A673 (cell line): ENCODE measurements at regions not wholly inside any gene's neighbourhood (a gene's known extent, or its start where the extent isn't known, plus 50 kb on each side); places are given as distances from the start of the nearest gene placed in this dataset.

Experiments
- BruUV-seq: library from RNA; stranded (reverse); fragments of 400-500 nt; replicated peaks from 2 replicates; lab custom pipeline; 2021; lab: Mats Ljungman, UMichigan
- CTCF ChIA-PET: fragments of 300-600 bp; sonication (Branson Sonifier 250); formaldehyde crosslinking; loops from one replicate; lab custom pipeline; 2022; ENCODE audit warnings: antibody characterized with exemption; lab: Charles Lee
- POLR2A ChIA-PET: fragments of 300-600 bp; sonication (Branson Sonifier 250); formaldehyde crosslinking; loops from one replicate; lab custom pipeline; 2022; ENCODE audit warnings: antibody characterized with exemption; ENCODE audit not compliant: low non-redundant PET; lab: Charles Lee
- DNase-seq: peaks from one replicate; pipeline ENCODE4 v3.0.0-alpha.2; 2015; ENCODE audit warnings: low spot score
- H3K27ac ChIP-seq: fragments of 200-600 bp; sonication (generic); 2 replicates; pipeline ENCODE4 v1.5.1; 2016; ENCODE audit warnings: mixed run types, low read depth, mild to moderate bottlenecking, mixed read lengths, antibody characterized with exemption, low read length; ENCODE audit not compliant: poor library complexity, severe bottlenecking
- H3K27me3 ChIP-seq: fragments of 200-600 bp; sonication (generic); replicated peaks from 2 replicates; pipeline ENCODE4 v1.6.1; 2017; ENCODE audit warnings: mixed run types, low read depth, mild to moderate bottlenecking, mixed read lengths, antibody characterized with exemption, low read length; ENCODE audit not compliant: insufficient read depth, poor library complexity
- H3K36me3 ChIP-seq: fragments of 200-600 bp; sonication (generic); 2 replicates; pipeline ENCODE4 v1.6.1; 2016; ENCODE audit warnings: mixed run types, mild to moderate bottlenecking, mixed read lengths, antibody characterized with exemption, low read length; ENCODE audit not compliant: insufficient read depth, poor library complexity, severe bottlenecking
- H3K4me1 ChIP-seq: fragments of 200-600 bp; sonication (generic); 2 replicates; pipeline ENCODE4 v1.6.1; 2017; ENCODE audit warnings: mixed run types, mild to moderate bottlenecking, mixed read lengths, antibody characterized with exemption, low read length; ENCODE audit not compliant: insufficient read depth, poor library complexity, severe bottlenecking
- H3K4me3 ChIP-seq: fragments of 200-600 bp; sonication (generic); 2 replicates; pipeline ENCODE4 v1.5.1; 2016; ENCODE audit warnings: low read depth, mixed run types, mild to moderate bottlenecking, mixed read lengths, low read length; ENCODE audit not compliant: poor library complexity, severe bottlenecking
- H3K9me3 ChIP-seq: fragments of 200-600 bp; sonication (generic); 2 replicates; pipeline ENCODE4 v1.6.1; 2016; ENCODE audit warnings: mixed run types, low read depth, mild to moderate bottlenecking, mixed read lengths, antibody characterized with exemption, low read length; ENCODE audit not compliant: poor library complexity, severe bottlenecking
- CTCF ChIP-seq: fragments of 300-800, 200-600 bp; sonication (generic); conservative IDR thresholded peaks from 2 replicates; pipeline ENCODE4 v1.5.1; 2017; ENCODE audit warnings: low read depth, mild to moderate bottlenecking, antibody characterized with exemption, low read length, moderate library complexity, mixed read lengths
- EZH2 ChIP-seq: fragments of 200-600 bp; sonication (generic); IDR thresholded peaks from 2 replicates; pipeline ENCODE4 v1.6.1; 2017; ENCODE audit warnings: borderline replicate concordance, low read depth, mild to moderate bottlenecking, mixed read lengths, antibody characterized with exemption, low read length; ENCODE audit not compliant: poor library complexity, severe bottlenecking
- intact Hi-C: fragments of 100-400 bp; cut with micrococcal nuclease; formaldehyde crosslinking; loops from one replicate; pipeline ENCODE4 v1.10.0; 2022; ENCODE audit not compliant: unreplicated experiment

- peaks cover 8% of the 10 kb centered on the region for H3K9me3 ChIP-seq
- H3K4me3 ChIP-seq: no peak overlapping the region
- TF ChIP-seq CTCF (no peak), EZH2 (no peak)
- CTCF ChIA-PET: no interaction called here
- POLR2A ChIA-PET: no interaction called here
- no peaks in the 10 kb centered on the region for H3K4me1 ChIP-seq
- no peaks in the 10 kb centered on the region for H3K36me3 ChIP-seq
- no peak for DNase-seq
- no TSS peak for BruUV-seq
- no peak overlapping the region for H3K27ac ChIP-seq
- intact Hi-C loops: no loop called here
- H3K27me3 ChIP-seq: no peaks in the 10 kb centered on the region
Observed at GRCh38 chr5:9924614-9925013, 294.5 kb upstream of the TAS2R1 start.

GRCh38 chr5:9922719-9923118, 292.6 kb upstream of the TAS2R1 start:
- ChIA-PET CTCF (no interaction called here), POLR2A (no interaction called here)
- Histone ChIP-seq H3K36me3 (no peaks in the 10 kb centered on the region), H3K4me3 (no peak overlapping the region), H3K4me1 (no peaks in the 10 kb centered on the region), H3K27me3 (no peaks in the 10 kb centered on the region), H3K27ac (no peak overlapping the region), H3K9me3 (peaks cover 8% of the 10 kb centered on the region)
- BruUV-seq: no TSS peak
- intact Hi-C loops: no loop called here
- no peak for DNase-seq
- TF ChIP-seq EZH2: no peak
- TF ChIP-seq CTCF: peak; percentile 45; the same call in 1 of the 2 replicates

GRCh38 chr5:9920697-9921096, 290.5 kb upstream of the TAS2R1 start:
- CTCF ChIA-PET: no interaction called here
- intact Hi-C loops: no loop called here
- H3K27ac ChIP-seq: no peak overlapping the region
- no peaks in the 10 kb centered on the region for H3K4me1 ChIP-seq
- H3K4me3 ChIP-seq: no peak overlapping the region
- no TSS peak for BruUV-seq
- no peak for DNase-seq
- no peaks in the 10 kb centered on the region for H3K27me3 ChIP-seq
- POLR2A ChIA-PET: no interaction called here
- peaks cover 8% of the 10 kb centered on the region for H3K9me3 ChIP-seq
- no peaks in the 10 kb centered on the region for H3K36me3 ChIP-seq
- TF ChIP-seq EZH2 (no peak), CTCF (no peak)
